ENCODE measurements at regions not wholly inside any gene's neighbourhood (a gene's known extent, or its start where the extent isn't known, plus 50 kb on each side); places are given as distances from the start of the nearest gene placed in this dataset.
"Not testable (repeated sequence)": the region's sequence is repeated elsewhere in the genome, so short reads cannot be mapped to it uniquely, and the experiment has no call there.

DNA sequence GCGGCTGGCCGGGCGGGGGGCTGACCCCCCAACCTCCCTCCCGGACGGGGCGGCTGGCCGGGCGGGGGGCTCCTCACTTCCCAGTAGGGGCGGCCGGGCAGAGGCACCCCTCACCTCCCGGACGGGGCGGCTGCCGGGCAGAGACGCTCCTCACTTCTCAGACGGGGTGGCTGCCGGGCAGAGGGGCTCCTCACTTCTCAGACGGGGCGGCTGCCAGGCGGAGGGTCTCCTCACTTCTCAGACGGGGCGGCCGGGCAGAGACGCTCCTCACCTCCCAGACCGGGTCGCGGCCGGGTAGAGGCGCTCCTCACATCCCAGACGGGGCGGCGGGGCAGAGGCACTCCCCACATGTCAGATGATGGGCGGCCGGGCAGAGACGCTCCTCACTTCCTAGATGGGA, 112.6 kb upstream of the FAM174B start:
- not testable (repeated sequence) for H3K36me3 ChIP-seq (ENCODE audit: insufficient read depth, low read depth, low read length); H3K27me3 ChIP-seq (ENCODE audit: insufficient read depth, low read length)

DNA sequence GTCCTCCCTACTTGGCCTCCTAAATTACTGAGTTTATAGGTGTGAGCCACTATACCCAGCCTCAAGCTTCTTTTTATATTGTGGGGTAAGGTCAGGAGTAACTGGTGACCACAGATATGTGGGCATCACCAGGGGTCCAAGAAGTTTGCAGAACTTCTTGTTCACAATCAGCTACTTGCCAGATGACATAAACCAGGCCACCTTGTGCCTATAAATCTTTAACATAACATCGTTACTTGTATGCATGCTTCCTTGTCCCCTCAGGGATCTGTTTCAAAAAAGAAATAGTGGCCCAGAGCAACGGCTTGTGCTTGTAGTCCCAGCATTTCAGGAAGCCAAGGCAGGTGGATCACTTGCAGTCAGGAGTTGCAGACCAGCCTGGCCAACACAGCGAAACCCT, 115.1 kb upstream of the FAM174B start:
- Histone ChIP-seq H3K36me3 (ENCODE audit: insufficient read depth, low read depth, low read length) (no peaks in the 10 kb centered on the region), H3K4me1 (ENCODE audit: insufficient read depth, low read length) (no peaks in the 10 kb centered on the region), H3K9me3 (ENCODE audit: insufficient read depth, low read depth, low read length) (no peaks in the 10 kb centered on the region; the same call in 1 of the 2 replicates), H3K9ac (ENCODE audit: low read depth, low read length) (no peak overlapping the region), H3K27ac (ENCODE audit: low read length) (no peak overlapping the region), H3K4me3 (ENCODE audit: low read length) (no peak overlapping the region), H3K27me3 (ENCODE audit: insufficient read depth, low read length) (no peaks in the 10 kb centered on the region)

More for the DNA sequence above, 112.6 kb upstream of the FAM174B start:
- H3K9ac ChIP-seq (ENCODE audit: low read depth, low read length); H3K4me1 ChIP-seq (ENCODE audit: insufficient read depth, low read length); H3K27ac ChIP-seq (ENCODE audit: low read length); H3K4me3 ChIP-seq (ENCODE audit: low read length); H3K9me3 ChIP-seq (ENCODE audit: insufficient read depth, low read depth, low read length): not testable (repeated sequence)

DNA sequence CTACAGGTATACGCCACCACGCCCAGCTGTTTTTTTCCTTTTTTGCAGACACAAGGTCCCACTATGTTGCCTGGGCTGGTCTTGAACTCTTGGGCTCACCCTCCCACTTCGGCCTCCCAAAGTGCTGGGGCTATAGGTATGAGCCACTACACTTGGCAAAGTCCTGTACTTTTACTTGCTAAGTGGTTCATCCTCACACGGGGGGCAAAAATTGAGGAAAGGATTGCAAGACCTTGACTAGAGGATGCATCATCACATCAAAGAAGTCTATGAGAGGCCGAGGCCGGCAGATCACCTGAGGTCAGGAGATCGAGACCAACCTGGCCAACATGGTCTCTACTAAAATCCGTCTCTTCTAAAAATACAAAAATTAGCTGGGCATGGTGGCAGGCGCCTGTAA, 116.5 kb upstream of the FAM174B start:
- no peak overlapping the region for H3K4me3 ChIP-seq (ENCODE audit: low read length)
- no peak overlapping the region for H3K27ac ChIP-seq (ENCODE audit: low read length)
- no peaks in the 10 kb centered on the region for H3K27me3 ChIP-seq (ENCODE audit: insufficient read depth, low read length)
- H3K9me3 ChIP-seq (ENCODE audit: insufficient read depth, low read depth, low read length), result no peaks in the 10 kb centered on the region
- no peaks in the 10 kb centered on the region for H3K36me3 ChIP-seq (ENCODE audit: insufficient read depth, low read depth, low read length)
- H3K9ac ChIP-seq (ENCODE audit: low read depth, low read length), result no peak overlapping the region
- H3K4me1 ChIP-seq (ENCODE audit: insufficient read depth, low read length), result no peaks in the 10 kb centered on the region

DNA sequence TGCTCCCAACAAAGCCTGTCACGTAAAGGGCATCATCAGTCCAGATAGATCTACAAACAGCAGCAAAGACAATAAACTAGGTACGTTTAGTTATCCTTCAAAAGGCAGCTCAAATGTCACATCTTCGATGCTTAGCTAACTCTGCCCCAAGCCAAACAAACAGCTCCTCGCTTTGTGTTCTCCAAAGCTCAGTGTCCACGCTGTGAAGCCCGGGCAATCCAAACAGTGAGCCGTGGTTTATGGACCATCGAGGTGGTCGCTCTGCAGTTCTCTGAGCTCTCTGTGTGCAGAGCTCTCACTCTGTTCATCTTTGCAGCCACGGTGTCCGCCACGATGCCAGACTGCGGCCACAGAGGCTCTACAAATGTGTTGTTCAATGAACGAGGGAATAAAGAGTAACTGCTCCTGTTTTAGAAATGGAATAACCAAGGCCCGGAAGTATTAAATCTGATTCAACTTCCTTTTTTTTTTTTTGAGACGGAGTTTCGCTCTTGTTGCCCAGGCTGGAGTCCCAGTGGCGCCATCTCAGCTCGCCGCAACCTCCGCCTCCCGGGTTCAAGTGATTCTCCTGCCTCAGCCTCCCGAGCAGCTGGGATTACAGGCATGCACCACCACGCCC, 117.2 kb upstream of the FAM174B start:
- H3K27me3 ChIP-seq (ENCODE audit: insufficient read depth, low read length), result no peaks in the 10 kb centered on the region
- no peaks in the 10 kb centered on the region for H3K4me1 ChIP-seq (ENCODE audit: insufficient read depth, low read length)
- no peaks in the 10 kb centered on the region for H3K9me3 ChIP-seq (ENCODE audit: insufficient read depth, low read depth, low read length)
- no peak overlapping the region for H3K9ac ChIP-seq (ENCODE audit: low read depth, low read length)
- H3K36me3 ChIP-seq (ENCODE audit: insufficient read depth, low read depth, low read length), result no peaks in the 10 kb centered on the region
- no peak overlapping the region for H3K27ac ChIP-seq (ENCODE audit: low read length)
- no peak overlapping the region for H3K4me3 ChIP-seq (ENCODE audit: low read length)

DNA sequence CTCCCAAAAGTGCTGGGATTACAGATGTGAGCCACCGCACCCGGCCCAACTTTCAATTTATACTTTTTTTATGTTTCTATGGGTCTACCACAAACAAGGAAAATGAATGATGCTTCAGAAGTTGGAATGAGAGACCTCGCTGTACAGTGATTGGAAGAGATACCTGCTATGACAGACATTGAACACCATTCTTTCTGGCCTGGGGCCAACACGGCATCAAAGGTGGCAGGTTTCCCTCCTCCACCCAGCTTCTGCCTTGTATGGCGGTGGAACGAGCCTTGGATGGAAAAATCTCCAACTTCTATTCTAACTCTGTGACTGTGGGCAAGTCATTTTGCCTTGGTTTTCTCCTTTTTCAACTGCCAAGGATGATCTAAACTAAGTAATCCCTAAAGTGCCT, 117.8 kb upstream of the FAM174B start:
- Histone ChIP-seq H3K27ac (ENCODE audit: low read length) (no peak overlapping the region), H3K4me3 (ENCODE audit: low read length) (no peak overlapping the region), H3K9me3 (ENCODE audit: insufficient read depth, low read depth, low read length) (no peaks in the 10 kb centered on the region), H3K9ac (ENCODE audit: low read depth, low read length) (no peak overlapping the region), H3K36me3 (ENCODE audit: insufficient read depth, low read depth, low read length) (no peaks in the 10 kb centered on the region), H3K27me3 (ENCODE audit: insufficient read depth, low read length) (no peaks in the 10 kb centered on the region), H3K4me1 (ENCODE audit: insufficient read depth, low read length) (no peaks in the 10 kb centered on the region)

DNA sequence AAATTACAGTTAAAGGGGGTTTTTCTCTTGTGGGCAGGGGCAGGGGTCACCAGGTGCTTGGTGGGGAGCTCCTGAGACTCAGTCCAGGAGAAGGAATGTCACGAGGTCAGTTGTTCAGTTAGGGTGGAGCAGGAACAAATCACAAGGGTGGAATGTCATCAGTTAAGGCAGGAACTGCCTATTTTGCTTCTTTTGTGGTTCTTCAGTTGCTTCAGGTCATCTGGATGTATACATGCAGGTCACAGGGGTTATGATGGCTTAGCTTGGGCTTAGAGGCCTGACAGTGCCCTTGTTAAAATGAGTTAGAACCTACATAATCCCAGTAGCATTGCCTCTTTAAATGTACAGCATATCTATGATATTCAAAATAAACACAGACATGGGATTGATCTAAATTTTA, 120.2 kb upstream of the CHD2 start:
- Histone ChIP-seq H3K4me3 (ENCODE audit: low read length) (no peak overlapping the region), H3K9ac (ENCODE audit: low read depth, low read length) (no peak overlapping the region), H3K36me3 (ENCODE audit: insufficient read depth, low read depth, low read length) (no peaks in the 10 kb centered on the region), H3K9me3 (ENCODE audit: insufficient read depth, low read depth, low read length) (peaks cover 7% of the 10 kb centered on the region; the same call in 1 of the 2 replicates), H3K27me3 (ENCODE audit: insufficient read depth, low read length) (no peaks in the 10 kb centered on the region), H3K27ac (ENCODE audit: low read length) (no peak overlapping the region), H3K4me1 (ENCODE audit: insufficient read depth, low read length) (no peaks in the 10 kb centered on the region)

DNA sequence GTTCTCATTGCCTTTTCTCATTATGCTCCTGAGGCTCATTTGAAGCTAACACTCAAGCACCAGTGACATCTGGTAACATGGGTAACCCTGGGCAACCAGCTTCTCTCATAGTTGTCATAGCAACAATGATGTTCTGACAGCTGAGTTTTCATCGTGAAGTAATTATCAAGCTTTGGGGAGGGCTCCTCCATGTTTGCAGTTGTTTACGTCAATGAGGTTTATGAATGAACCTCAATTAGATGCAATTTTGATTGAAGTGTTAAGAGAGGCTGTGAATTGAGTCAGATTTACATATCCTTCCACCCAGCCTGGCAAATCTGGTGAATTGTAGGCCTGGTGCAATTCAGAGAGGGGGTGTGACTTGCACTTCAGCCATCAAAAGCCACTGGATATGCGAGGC, 119.3 kb upstream of the CHD2 start:
- Histone ChIP-seq H3K27ac (ENCODE audit: low read length) (no peak overlapping the region), H3K4me1 (ENCODE audit: insufficient read depth, low read length) (no peaks in the 10 kb centered on the region), H3K27me3 (ENCODE audit: insufficient read depth, low read length) (no peaks in the 10 kb centered on the region), H3K9ac (ENCODE audit: low read depth, low read length) (no peak overlapping the region), H3K4me3 (ENCODE audit: low read length) (no peak overlapping the region), H3K9me3 (ENCODE audit: insufficient read depth, low read depth, low read length) (peaks cover 7% of the 10 kb centered on the region; the same call in 1 of the 2 replicates), H3K36me3 (ENCODE audit: insufficient read depth, low read depth, low read length) (no peaks in the 10 kb centered on the region)

DNA sequence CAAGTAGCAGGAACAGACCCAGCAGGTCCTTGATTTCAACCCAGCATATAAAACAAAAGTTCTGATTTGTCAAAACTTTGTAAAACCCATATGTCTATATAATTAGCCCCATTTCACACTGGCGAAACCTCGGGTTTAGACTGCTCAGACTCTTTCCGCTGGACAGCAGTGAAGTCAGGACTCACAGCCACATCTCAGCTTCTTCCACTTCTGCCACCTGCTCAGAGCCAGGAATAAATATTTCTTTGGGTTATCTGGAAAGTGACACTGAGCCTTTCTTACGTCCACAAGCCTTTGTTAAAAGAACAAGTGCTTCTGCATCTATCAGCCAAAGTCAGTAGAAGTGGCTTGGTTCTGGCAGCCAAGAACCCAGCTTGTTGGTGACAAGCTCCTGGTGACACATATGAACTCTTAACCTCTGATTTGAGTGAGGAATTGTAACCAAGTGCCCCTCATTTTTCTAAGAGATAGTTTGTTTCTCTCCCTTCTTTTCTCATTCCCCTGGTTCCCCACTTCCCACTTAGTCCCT, 118.1 kb upstream of the CHD2 start:
- H3K4me1 ChIP-seq (ENCODE audit: insufficient read depth, low read length), result no peaks in the 10 kb centered on the region
- H3K27ac ChIP-seq (ENCODE audit: low read length), result no peak overlapping the region
- peaks cover 7% of the 10 kb centered on the region; the same call in 1 of the 2 replicates for H3K9me3 ChIP-seq (ENCODE audit: insufficient read depth, low read depth, low read length)
- H3K4me3 ChIP-seq (ENCODE audit: low read length), result no peak overlapping the region
- H3K36me3 ChIP-seq (ENCODE audit: insufficient read depth, low read depth, low read length), result no peaks in the 10 kb centered on the region
- no peak overlapping the region for H3K9ac ChIP-seq (ENCODE audit: low read depth, low read length)
- H3K27me3 ChIP-seq (ENCODE audit: insufficient read depth, low read length), result no peaks in the 10 kb centered on the region

DNA sequence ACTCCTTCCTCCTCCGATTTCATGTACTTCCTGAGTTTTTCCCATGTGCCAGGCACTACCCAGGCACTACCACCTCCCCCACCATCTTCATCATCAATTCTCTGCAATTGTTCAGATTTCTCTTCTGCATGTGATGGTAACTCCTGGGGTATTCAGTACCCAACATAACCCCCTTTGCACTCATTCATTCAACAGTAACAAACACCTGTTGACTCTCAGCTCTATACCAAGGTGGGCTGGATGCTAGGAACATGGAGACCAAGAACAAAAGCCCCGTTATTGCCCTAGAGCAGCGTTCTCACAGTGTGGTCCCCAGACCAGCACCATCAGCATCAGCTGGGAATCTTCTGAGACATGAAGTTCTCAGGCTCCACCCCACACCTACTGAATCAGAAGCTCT, 113.0 kb upstream of the CHD2 start:
- no peaks in the 10 kb centered on the region for H3K9me3 ChIP-seq (ENCODE audit: insufficient read depth, low read depth, low read length)
- no peaks in the 10 kb centered on the region for H3K4me1 ChIP-seq (ENCODE audit: insufficient read depth, low read length)
- no peaks in the 10 kb centered on the region for H3K36me3 ChIP-seq (ENCODE audit: insufficient read depth, low read depth, low read length)
- H3K27ac ChIP-seq (ENCODE audit: low read length), result no peak overlapping the region
- no peaks in the 10 kb centered on the region for H3K27me3 ChIP-seq (ENCODE audit: insufficient read depth, low read length)
- H3K9ac ChIP-seq (ENCODE audit: low read depth, low read length), result no peak overlapping the region
- no peak overlapping the region for H3K4me3 ChIP-seq (ENCODE audit: low read length)

DNA sequence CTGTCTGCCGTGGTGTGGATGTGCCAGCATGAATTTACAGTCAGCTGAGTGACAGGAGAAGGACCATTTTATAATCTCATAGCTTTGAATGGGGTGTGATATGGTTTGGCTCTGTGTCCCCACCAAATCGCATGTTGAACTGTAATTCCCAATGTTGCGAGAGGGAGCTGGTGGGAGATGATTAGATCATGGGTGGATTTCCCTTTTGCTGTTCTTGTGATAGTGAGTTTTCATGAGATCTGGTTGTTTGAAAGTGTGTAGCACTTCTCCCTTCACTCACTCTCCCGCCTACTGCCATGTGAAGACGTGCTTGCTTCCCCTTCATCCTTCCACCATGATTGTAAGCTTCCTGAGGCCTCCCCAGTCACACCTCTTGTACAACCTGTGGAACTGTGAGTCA, 111.9 kb upstream of the CHD2 start:
- H3K27me3 ChIP-seq (ENCODE audit: insufficient read depth, low read length), result no peaks in the 10 kb centered on the region
- no peaks in the 10 kb centered on the region for H3K9me3 ChIP-seq (ENCODE audit: insufficient read depth, low read depth, low read length)
- H3K9ac ChIP-seq (ENCODE audit: low read depth, low read length), result no peak overlapping the region
- no peak overlapping the region for H3K4me3 ChIP-seq (ENCODE audit: low read length)
- no peak overlapping the region for H3K27ac ChIP-seq (ENCODE audit: low read length)
- no peaks in the 10 kb centered on the region for H3K4me1 ChIP-seq (ENCODE audit: insufficient read depth, low read length)
- H3K36me3 ChIP-seq (ENCODE audit: insufficient read depth, low read depth, low read length), result no peaks in the 10 kb centered on the region

DNA sequence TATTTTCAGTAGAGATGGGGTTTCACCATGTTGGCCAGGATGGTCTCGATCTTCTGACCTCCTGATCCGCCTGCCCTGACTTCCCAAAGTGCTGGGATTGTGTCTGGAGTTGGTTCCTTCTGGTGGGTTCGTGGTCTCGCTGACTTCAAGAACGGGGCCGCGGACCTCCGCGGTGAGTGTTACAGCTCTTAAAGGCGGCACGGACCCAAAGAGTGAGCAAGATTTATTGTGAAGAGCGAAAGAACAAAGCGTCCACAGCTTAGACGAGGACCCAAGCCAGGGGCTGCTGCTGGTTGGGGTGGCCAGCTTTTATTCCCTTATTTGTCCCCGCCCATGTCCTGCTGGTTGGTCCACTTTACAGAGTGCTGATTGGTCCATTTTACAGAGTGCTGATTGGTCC, 111.3 kb upstream of the CHD2 start:
- H3K4me3 ChIP-seq (ENCODE audit: low read length); H3K27ac ChIP-seq (ENCODE audit: low read length); H3K9me3 ChIP-seq (ENCODE audit: insufficient read depth, low read depth, low read length); H3K9ac ChIP-seq (ENCODE audit: low read depth, low read length); H3K27me3 ChIP-seq (ENCODE audit: insufficient read depth, low read length); H3K36me3 ChIP-seq (ENCODE audit: insufficient read depth, low read depth, low read length); H3K4me1 ChIP-seq (ENCODE audit: insufficient read depth, low read length): not testable (repeated sequence)

DNA sequence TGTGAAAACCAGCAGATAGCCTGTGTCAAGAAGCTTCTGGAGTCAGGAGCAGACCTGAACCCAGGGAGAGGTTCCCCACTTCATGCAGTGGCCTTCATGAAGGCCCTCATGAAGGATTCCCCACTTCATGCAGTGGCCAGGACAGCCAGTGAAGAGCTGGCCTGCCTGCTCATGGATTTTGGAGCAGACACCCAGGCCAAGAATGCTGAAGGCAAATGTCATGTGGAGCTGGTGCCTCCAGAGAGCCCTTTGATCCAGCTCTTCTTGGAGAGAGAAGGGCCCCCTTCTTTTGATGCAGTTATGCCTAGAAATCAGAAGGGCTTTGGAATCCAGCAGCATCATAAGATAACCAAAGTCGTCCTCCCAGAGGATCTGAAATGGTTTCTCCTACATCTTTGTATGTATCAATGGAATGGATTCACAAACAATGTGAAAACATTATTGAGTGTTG, 103.9 kb upstream of the CHD2 start:
- H3K4me1 ChIP-seq (ENCODE audit: insufficient read depth, low read length), result no peaks in the 10 kb centered on the region
- H3K4me3 ChIP-seq (ENCODE audit: low read length), result no peak overlapping the region
- H3K36me3 ChIP-seq (ENCODE audit: insufficient read depth, low read depth, low read length), result no peaks in the 10 kb centered on the region
- no peaks in the 10 kb centered on the region for H3K9me3 ChIP-seq (ENCODE audit: insufficient read depth, low read depth, low read length)
- H3K9ac ChIP-seq (ENCODE audit: low read depth, low read length), result no peak overlapping the region
- no peaks in the 10 kb centered on the region for H3K27me3 ChIP-seq (ENCODE audit: insufficient read depth, low read length)
- H3K27ac ChIP-seq (ENCODE audit: low read length), result no peak overlapping the region
